ENCODE measurements at regions not wholly inside any gene's neighbourhood (a gene's known extent, or its start where the extent isn't known, plus 50 kb on each side); places are given as distances from the start of the nearest gene placed in this dataset.

GRCh38 chr16:55225972-55226542 is 97.9 kb upstream of the IRX6 start:
- in situ Hi-C loops (cut with MboI) (no loop called here), intact Hi-C loops (cut with micrococcal nuclease) (no loop called here)
- FAIRE-seq (no peak), ATAC-seq (no peak), DNase-seq (ENCODE audit: extremely low read depth in 1 of 4, low spot score in 3 of 4) (no peak)
- Histone ChIP-seq H3K9ac (ENCODE audit: insufficient read depth in 1 of 2, low read depth in 2 of 2, low read length in 2 of 2) (no peak overlapping the region), H3K4me3 (no peak overlapping the region), H3K4me2 (ENCODE audit: insufficient read depth, low read length) (no peak overlapping the region), H3K36me3 (ENCODE audit: control insufficient read depth, insufficient read depth, low read length) (no peaks in the 10 kb centered on the region), H2AFZ (ENCODE audit: low read depth, low read length) (no peak overlapping the region; the same call in 1 of the 2 replicates), H3K4me1 (replicated peaks in 1 of 2; ENCODE audit: control insufficient read depth in 2 of 2, insufficient read depth in 2 of 2, low read length in 2 of 2) (no peaks in the 10 kb centered on the region), H3K27me3 (ENCODE audit: control insufficient read depth in 2 of 2, insufficient read depth in 2 of 2, low read length in 2 of 2) (no peaks in the 10 kb centered on the region; a peak in 1 of 5 replicates), H3K27ac (ENCODE audit: extremely low read depth, low read depth, low read length) (no peak overlapping the region), H4K20me1 (replicated peaks; ENCODE audit: control insufficient read depth, insufficient read depth, low read length) (no peaks in the 10 kb centered on the region; the same call in 1 of the 2 replicates), H3K79me2 (ENCODE audit: control insufficient read depth, insufficient read depth, low read length) (no peaks in the 10 kb centered on the region), H3K9me1 (ENCODE audit: control insufficient read depth, insufficient read depth, low read length) (no peaks in the 10 kb centered on the region), H3K9me3 (replicated peaks; ENCODE audit: control insufficient read depth, insufficient read depth, low read depth, low read length) (no peaks in the 10 kb centered on the region)
- TF ChIP-seq E2F5 (CRISPR knock-in tag; IDR thresholded peaks at IDR 0.05) (no peak), ZSCAN29 (IDR thresholded peaks at IDR 0.05) (no peak), CHCHD3 (CRISPR knock-in tag; IDR thresholded peaks at IDR 0.05) (no peak), SRF (CRISPR knock-in tag; IDR thresholded peaks at IDR 0.05) (no peak), MCM5 (IDR thresholded peaks at IDR 0.05; ENCODE audit: low read depth) (no peak), NELFE (IDR thresholded peaks at IDR 0.05; ENCODE audit: insufficient read depth, insufficient read length) (no peak), POLR2H (tag; IDR thresholded peaks at IDR 0.05; ENCODE audit: low read depth) (no peak), ZFP30 (CRISPR knock-in tag; IDR thresholded peaks at IDR 0.05; ENCODE audit: borderline replicate concordance) (no peak), CBX1 (IDR thresholded peaks at IDR 0.05; ENCODE audit: low read depth) (no peak), CLOCK (CRISPR knock-in tag; IDR thresholded peaks at IDR 0.05; ENCODE audit: borderline replicate concordance) (no peak), FOXO4 (CRISPR knock-in tag; IDR thresholded peaks at IDR 0.05) (no peak), FOXJ3 (CRISPR knock-in tag; IDR thresholded peaks at IDR 0.05) (no peak), DIDO1 (tag; IDR thresholded peaks at IDR 0.05; ENCODE audit: low read depth) (no peak), ELF1 (tag; IDR thresholded peaks at IDR 0.05) (no peak), SRSF9 (IDR thresholded peaks at IDR 0.05; ENCODE audit: borderline replicate concordance, low read depth, low read length) (no peak), ARID1B (IDR thresholded peaks at IDR 0.05) (no peak)
- ChIA-PET CTCF (ENCODE audit: low intra/inter-chr PET ratio) (no interaction called here), POLR2A (interaction anchor here (0.8 kb wide), 1 partner anchor 13 kb away, joined by 3 read pairs; no protein-coding TSS in a partner anchor)
- no TSS peak for BruUV-seq (replicated peaks)
- 2% methylated on average over 5 of the region's 5 CpGs for WGBS (ENCODE audit: insufficient coverage, low coverage, missing lambda C conversion rate)

Measured in K562 (cell line).